NB4 (cell line): ENCODE measurements at regions not wholly inside any gene's neighbourhood (a gene's known extent, or its start where the extent isn't known, plus 50 kb on each side); places are given as distances from the start of the nearest gene placed in this dataset.

Experiments used
- DNase-seq: peaks from one replicate; pipeline ENCODE4 v3.0.0; 2010; ENCODE audit warnings: low read depth
- H3K4me3 ChIP-seq: one replicate; pipeline ENCODE4 v1.5.1; 2011; ENCODE audit warnings: mild to moderate bottlenecking, low read depth, low read length, moderate library complexity
- CTCF ChIP-seq: IDR thresholded peaks from one replicate; pipeline ENCODE4 v1.5.1; 2012; ENCODE audit warnings: low read depth, low read length
- MAX ChIP-seq: IDR thresholded peaks from 2 replicates; pipeline ENCODE4 v1.6.1; 2011; ENCODE audit warnings: low read depth, low read length
- MYC ChIP-seq: IDR thresholded peaks from 2 replicates; pipeline ENCODE4 v1.6.1; 2011; ENCODE audit warnings: low read depth, low read length
- POLR2A ChIP-seq: IDR thresholded peaks from 2 replicates; pipeline ENCODE4 v1.6.1; 2011; ENCODE audit warnings: mild to moderate bottlenecking; ENCODE audit not compliant: insufficient read length; ENCODE audit errors: extremely low read depth

- no peak for DNase-seq
- no peak overlapping the region for H3K4me3 ChIP-seq
- TF ChIP-seq MAX = no peak
- TF ChIP-seq POLR2A = no peak
- TF ChIP-seq CTCF = no peak
- TF ChIP-seq MYC = no peak
Observed at GRCh38 chr13:78836238-78836784, 177.4 kb upstream of the OBI1 start.

DNA sequence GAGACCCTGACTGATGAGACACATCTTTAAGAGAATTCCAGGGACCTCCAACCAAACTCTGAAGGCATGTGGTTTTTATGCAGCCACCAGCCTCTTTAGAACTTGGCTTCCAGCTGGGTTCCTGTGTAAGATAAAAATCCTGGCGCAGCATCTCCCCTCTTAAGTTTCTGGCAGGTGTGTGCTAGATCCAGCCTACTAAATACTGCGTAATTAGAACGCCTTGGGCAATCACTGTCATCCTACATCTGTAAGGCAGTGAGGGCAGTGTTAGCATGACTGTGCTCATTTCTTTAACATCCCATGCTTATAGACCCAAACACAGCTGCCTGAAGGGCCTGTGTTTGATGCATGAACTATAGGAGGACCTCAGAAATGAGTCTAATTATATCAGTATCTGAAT, 173.5 kb upstream of the OBI1 start:
- TF ChIP-seq CTCF (no peak), MAX (no peak), MYC (no peak), POLR2A (no peak)
- DNase-seq = no peak
- no peak overlapping the region for H3K4me3 ChIP-seq

DNA sequence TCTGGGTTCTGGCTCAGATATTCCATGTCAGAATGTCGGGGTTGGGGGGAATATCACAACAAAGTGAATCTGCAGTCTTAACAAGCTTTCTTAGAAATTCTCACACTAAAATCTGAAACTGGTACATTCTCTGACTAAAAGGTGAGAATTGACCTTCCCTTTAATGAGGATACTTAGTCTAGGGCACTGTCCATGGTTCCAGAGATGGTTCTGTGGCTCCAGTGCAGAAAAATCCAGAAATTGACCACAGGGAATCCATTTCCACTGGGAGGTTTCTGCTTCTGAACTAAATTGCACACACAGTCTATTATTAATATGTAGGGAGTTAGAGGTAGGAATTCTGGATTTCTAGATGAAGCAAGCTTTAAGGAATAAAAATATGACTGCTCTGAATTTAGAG, 171.6 kb upstream of the OBI1 start:
- DNase-seq = no peak
- H3K4me3 ChIP-seq = no peak overlapping the region
- no peak for TF ChIP-seq CTCF
- no peak for TF ChIP-seq MYC
- no peak for TF ChIP-seq MAX
- no peak for TF ChIP-seq POLR2A

DNA sequence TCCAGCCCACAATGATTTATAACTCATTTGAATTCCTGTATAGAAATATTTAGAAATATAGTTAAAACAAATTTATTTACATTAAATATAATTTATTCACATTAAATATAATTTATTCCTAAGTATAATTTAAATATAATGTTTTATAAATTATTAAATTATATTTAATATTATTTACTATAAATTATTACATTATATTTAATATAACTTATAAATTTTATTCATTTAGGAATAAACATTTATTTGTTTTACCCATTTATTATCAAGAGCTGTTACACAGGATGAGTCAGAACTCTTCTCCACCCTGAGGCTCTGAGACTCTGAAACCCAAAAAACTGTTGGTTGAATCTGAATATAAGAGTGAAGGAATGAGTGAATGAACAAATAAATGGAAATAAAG, 170.9 kb upstream of the OBI1 start:
- H3K4me3 ChIP-seq = no peak overlapping the region
- no peak for DNase-seq
- TF ChIP-seq CTCF = no peak
- no peak for TF ChIP-seq POLR2A
- TF ChIP-seq MAX = no peak
- TF ChIP-seq MYC = no peak

DNA sequence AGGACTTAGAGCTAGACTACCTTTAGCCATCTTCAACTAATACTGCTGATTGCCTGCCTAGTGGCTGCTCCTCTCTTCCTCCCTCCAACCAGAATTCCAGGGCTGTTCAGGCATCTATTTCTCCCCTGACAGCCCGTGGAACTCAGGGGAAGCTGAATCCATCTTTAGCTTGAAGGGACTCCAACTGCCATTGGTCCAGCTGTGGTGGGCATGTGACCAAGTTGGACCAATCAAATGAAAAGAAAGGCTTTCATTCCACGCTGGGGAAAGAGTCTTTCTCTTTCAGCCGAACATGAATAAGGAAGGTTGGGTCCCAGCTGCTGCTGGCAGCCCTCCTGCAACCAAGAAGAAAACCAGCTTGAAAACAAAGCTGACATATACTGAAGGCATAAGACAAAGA, 168.5 kb upstream of the OBI1 start:
- no peak overlapping the region for H3K4me3 ChIP-seq
- DNase-seq = no peak
- no peak for TF ChIP-seq CTCF
- no peak for TF ChIP-seq POLR2A
- TF ChIP-seq MAX = no peak
- no peak for TF ChIP-seq MYC

DNA sequence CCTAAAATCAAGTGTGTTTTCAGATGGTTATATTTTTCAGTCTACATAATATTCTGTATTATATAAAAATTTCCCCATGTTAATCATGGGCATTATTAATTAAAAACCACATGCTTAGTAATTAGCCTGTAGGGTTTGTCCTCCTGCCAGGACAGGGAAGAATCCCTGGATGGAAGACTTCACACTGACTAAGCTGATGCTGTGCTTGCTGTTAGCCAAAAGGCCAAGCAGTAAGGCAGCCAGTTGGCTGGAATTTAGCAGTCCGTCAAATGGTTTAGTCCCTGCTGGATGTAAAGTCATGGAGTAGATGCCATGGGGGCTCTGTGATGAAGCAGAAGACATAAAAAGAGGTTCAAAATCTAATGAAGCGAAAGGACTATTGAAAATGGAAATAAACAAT, 168.0 kb upstream of the OBI1 start:
- DNase-seq = no peak

More for the DNA sequence above, 168.0 kb upstream of the OBI1 start:
- no peak overlapping the region for H3K4me3 ChIP-seq
- TF ChIP-seq MAX = no peak
